ENCODE measurements at regions not wholly inside any gene's neighbourhood (a gene's known extent, or its start where the extent isn't known, plus 50 kb on each side); places are given as distances from the start of the nearest gene placed in this dataset.

GRCh38 chr12:68416826-68417225 lies 84.7 kb upstream of the MDM1 start (continued):
- TF ChIP-seq POLR2AphosphoS5 (IDR thresholded peaks at IDR 0.05; ENCODE audit: low read depth, low read length): no peak

- no peaks in the 10 kb centered on the region for H3K9me2 ChIP-seq (ENCODE audit: insufficient read depth)
- DNase-seq (ENCODE audit: low read depth, low spot score) (no peak), ATAC-seq (no peak)
- no peaks in the 10 kb centered on the region for H3K27me3 ChIP-seq (ENCODE audit: insufficient read depth, low read length)
- POLR2A ChIA-PET: no interaction called here
- no peaks in the 10 kb centered on the region for H3K4me1 ChIP-seq (ENCODE audit: control insufficient read depth in 1 of 2, insufficient read depth in 2 of 2, low read length in 2 of 2)
- no peaks in the 10 kb centered on the region for H3K9me3 ChIP-seq (ENCODE audit: control insufficient read depth in 1 of 2, insufficient read depth in 1 of 2, low read depth in 1 of 2, low read length in 2 of 2)
- H3K36me3 ChIP-seq (ENCODE audit: control insufficient read depth in 1 of 2, insufficient read depth in 2 of 2, low read length in 2 of 2): no peaks in the 10 kb centered on the region
- no TSS peak for BruUV-seq (replicated peaks)
- no peaks in the 10 kb centered on the region for H3K79me2 ChIP-seq (ENCODE audit: insufficient read depth, low read length)
- RAD21 ChIA-PET (ENCODE audit: low non-redundant PET in 1 of 2, low total read pairs in 2 of 2, uncharacterized antibody in 2 of 2, unreplicated experiment in 2 of 2): no interaction called here
- no peak overlapping the region for H3K4me3 ChIP-seq (replicated peaks in 1 of 2; ENCODE audit: low read depth in 1 of 2, low read length in 2 of 2)
- intact Hi-C loops (cut with micrococcal nuclease): no loop called here
- no peak overlapping the region for H2AFZ ChIP-seq (ENCODE audit: low read depth, low read length, poor library complexity, severe bottlenecking)
- CTCF ChIA-PET: no interaction called here
- H3K27ac ChIP-seq (ENCODE audit: low read depth, low read length): no peak overlapping the region
- H3K4me2 ChIP-seq (ENCODE audit: low read length): no peak overlapping the region
- H4K20me1 ChIP-seq (ENCODE audit: insufficient read depth): no peaks in the 10 kb centered on the region
- no peak overlapping the region for H3K9ac ChIP-seq (ENCODE audit: low read length)
- TF ChIP-seq MAX (IDR thresholded peaks at IDR 0.05) (no peak), CBX3 (IDR thresholded peaks at IDR 0.05; ENCODE audit: low read depth) (no peak), ATF3 (IDR thresholded peaks at IDR 0.05) (no peak)
Measured at GRCh38 chr12:68418137-68418460, 85.9 kb upstream of the MDM1 start.

GRCh38 chr12:68420225-68421010 lies 88.3 kb upstream of the MDM1 start:
- ChIA-PET POLR2A (no interaction called here), CTCF (no interaction called here), RAD21 (ENCODE audit: low non-redundant PET in 1 of 2, low total read pairs in 2 of 2, uncharacterized antibody in 2 of 2, unreplicated experiment in 2 of 2) (no interaction called here)
- no peaks in the 10 kb centered on the region for H3K4me1 ChIP-seq (ENCODE audit: control insufficient read depth in 1 of 2, insufficient read depth in 2 of 2, low read length in 2 of 2)
- ATAC-seq (no peak), DNase-seq (ENCODE audit: low read depth, low spot score) (no peak)
- H3K79me2 ChIP-seq (ENCODE audit: insufficient read depth, low read length): no peaks in the 10 kb centered on the region
- H3K27me3 ChIP-seq (ENCODE audit: insufficient read depth, low read length): no peaks in the 10 kb centered on the region
- H2AFZ ChIP-seq (ENCODE audit: low read depth, low read length, poor library complexity, severe bottlenecking): no peak overlapping the region
- H3K9me2 ChIP-seq (ENCODE audit: insufficient read depth): no peaks in the 10 kb centered on the region
- H3K9me3 ChIP-seq (ENCODE audit: control insufficient read depth in 1 of 2, insufficient read depth in 1 of 2, low read depth in 1 of 2, low read length in 2 of 2): no peaks in the 10 kb centered on the region
- H3K27ac ChIP-seq (ENCODE audit: low read depth, low read length): no peak overlapping the region
- no peak overlapping the region for H3K4me2 ChIP-seq (ENCODE audit: low read length)
- H3K36me3 ChIP-seq (ENCODE audit: control insufficient read depth in 1 of 2, insufficient read depth in 2 of 2, low read length in 2 of 2): no peaks in the 10 kb centered on the region
- no peak overlapping the region for H3K4me3 ChIP-seq (replicated peaks in 1 of 2; ENCODE audit: low read depth in 1 of 2, low read length in 2 of 2)
- intact Hi-C loops (cut with micrococcal nuclease): no loop called here
- no peak overlapping the region for H3K9ac ChIP-seq (ENCODE audit: low read length)
- H4K20me1 ChIP-seq (ENCODE audit: insufficient read depth): no peaks in the 10 kb centered on the region
- BruUV-seq (replicated peaks): no TSS peak
- TF ChIP-seq SRF (IDR thresholded peaks at IDR 0.05; ENCODE audit: low read depth) (no peak), SP1 (IDR thresholded peaks at IDR 0.05; ENCODE audit: low read depth) (no peak), ZNF274 (IDR thresholded peaks at IDR 0.05; ENCODE audit: low read depth, low read length) (no peak), EZH2phosphoT487 (IDR thresholded peaks at IDR 0.05; ENCODE audit: borderline replicate concordance) (no peak), SIN3A (IDR thresholded peaks at IDR 0.05; ENCODE audit: low read depth) (no peak), FOSL1 (IDR thresholded peaks at IDR 0.05; ENCODE audit: low read depth) (no peak), ATF3 (IDR thresholded peaks at IDR 0.05) (no peak), POLR2A (IDR thresholded peaks at IDR 0.05; ENCODE audit: borderline replicate concordance, extremely low read depth, insufficient read depth, insufficient read length) (no peak), ZBTB33 (IDR thresholded peaks at IDR 0.05; ENCODE audit: extremely low read depth, insufficient replicate concordance, low read length) (no peak), REST (IDR thresholded peaks at IDR 0.05; ENCODE audit: low read depth) (no peak)
